HUES6 (cell line): ENCODE measurements at regions not wholly inside any gene's neighbourhood (a gene's known extent, or its start where the extent isn't known, plus 50 kb on each side); places are given as distances from the start of the nearest gene placed in this dataset.

ENCODE experiments used
- H3K27ac ChIP-seq: 2 replicates; pipeline ENCODE4 v1.7.0; 2013; ENCODE audit warnings: low read depth, mild to moderate bottlenecking, low read length, inconsistent platforms
- H3K27me3 ChIP-seq: 2 replicates; pipeline ENCODE4 v1.6.1; 2013; ENCODE audit warnings: low read length; ENCODE audit not compliant: control insufficient read depth, insufficient read depth
- H3K36me3 ChIP-seq: 2 replicates; pipeline ENCODE4 v1.6.1; 2013; ENCODE audit warnings: low read length; ENCODE audit not compliant: control insufficient read depth, insufficient read depth
- H3K4me1 ChIP-seq: 2 replicates; pipeline ENCODE4 v1.6.1; 2013; ENCODE audit warnings: low read length; ENCODE audit not compliant: control insufficient read depth, insufficient read depth
- H3K4me3 ChIP-seq: 2 replicates; pipeline ENCODE4 v1.5.1; 2013; ENCODE audit warnings: low read depth, low read length
- H3K9ac ChIP-seq: one replicate; pipeline ENCODE4 v1.6.1; 2013; ENCODE audit warnings: mild to moderate bottlenecking, low read length
- H3K9me3 ChIP-seq: 2 replicates; pipeline ENCODE4 v1.6.1; 2013; ENCODE audit warnings: low read depth, low read length; ENCODE audit not compliant: control insufficient read depth, insufficient read depth

- no peaks in the 10 kb centered on the region for H3K9me3 ChIP-seq
- H3K36me3 ChIP-seq: no peaks in the 10 kb centered on the region
- H3K27ac ChIP-seq: no peak overlapping the region
- H3K4me3 ChIP-seq: no peak overlapping the region
- H3K4me1 ChIP-seq: no peaks in the 10 kb centered on the region; the same call in 1 of the 2 replicates
- H3K27me3 ChIP-seq: no peaks in the 10 kb centered on the region
- no peak overlapping the region for H3K9ac ChIP-seq
These were observed 463.9 kb downstream of the MFSD1 start for GRCh38 chr3:159265705-159266104.

- Histone ChIP-seq H3K27me3 (no peaks in the 10 kb centered on the region), H3K9me3 (no peaks in the 10 kb centered on the region), H3K4me3 (no peak overlapping the region), H3K4me1 (no peaks in the 10 kb centered on the region; the same call in 1 of the 2 replicates), H3K36me3 (no peaks in the 10 kb centered on the region), H3K27ac (no peak overlapping the region), H3K9ac (no peak overlapping the region)
These were observed 464.9 kb downstream of the MFSD1 start for GRCh38 chr3:159266779-159267178.

- H3K9me3 ChIP-seq: no peaks in the 10 kb centered on the region
- H3K27me3 ChIP-seq: peaks cover 8% of the 10 kb centered on the region; the same call in 1 of the 2 replicates
- H3K36me3 ChIP-seq: no peaks in the 10 kb centered on the region
- H3K4me1 ChIP-seq: no peaks in the 10 kb centered on the region
- no peak overlapping the region for H3K9ac ChIP-seq
- H3K4me3 ChIP-seq: no peak overlapping the region
- H3K27ac ChIP-seq: no peak overlapping the region
These were observed 470.1 kb downstream of the MFSD1 start for GRCh38 chr3:159271799-159272512.

GRCh38 chr3:159273070-159273469 lies 471.2 kb downstream of the MFSD1 start:
- H3K9ac ChIP-seq: no peak overlapping the region
- no peak overlapping the region for H3K4me3 ChIP-seq
- peaks cover 9% of the 10 kb centered on the region; the same call in 1 of the 2 replicates for H3K27me3 ChIP-seq
- no peaks in the 10 kb centered on the region for H3K36me3 ChIP-seq
- no peaks in the 10 kb centered on the region for H3K4me1 ChIP-seq
- no peak overlapping the region for H3K27ac ChIP-seq
- no peaks in the 10 kb centered on the region for H3K9me3 ChIP-seq

- H3K9ac ChIP-seq: no peak overlapping the region
- no peaks in the 10 kb centered on the region for H3K4me1 ChIP-seq
- H3K9me3 ChIP-seq: no peaks in the 10 kb centered on the region
- H3K4me3 ChIP-seq: no peak overlapping the region
- H3K27ac ChIP-seq: no peak overlapping the region
- H3K36me3 ChIP-seq: no peaks in the 10 kb centered on the region
- H3K27me3 ChIP-seq: peaks cover 9% of the 10 kb centered on the region; the same call in 1 of the 2 replicates
These were observed 471.8 kb downstream of the MFSD1 start for GRCh38 chr3:159273608-159274007.

- H3K9ac ChIP-seq: no peak overlapping the region
- no peak overlapping the region for H3K27ac ChIP-seq
- no peak overlapping the region for H3K4me3 ChIP-seq
- no peaks in the 10 kb centered on the region for H3K36me3 ChIP-seq
- peaks cover 9% of the 10 kb centered on the region; the same call in 1 of the 2 replicates for H3K27me3 ChIP-seq
- H3K4me1 ChIP-seq: no peaks in the 10 kb centered on the region
- H3K9me3 ChIP-seq: no peaks in the 10 kb centered on the region
These were observed 473.9 kb downstream of the MFSD1 start for GRCh38 chr3:159275741-159276140.

GRCh38 chr3:159277814-159278213 lies 476.0 kb downstream of the MFSD1 start:
- no peaks in the 10 kb centered on the region for H3K9me3 ChIP-seq
- H3K9ac ChIP-seq: no peak overlapping the region
- no peaks in the 10 kb centered on the region for H3K36me3 ChIP-seq
- no peak overlapping the region for H3K27ac ChIP-seq
- no peaks in the 10 kb centered on the region for H3K4me1 ChIP-seq
- H3K27me3 ChIP-seq: peaks cover 9% of the 10 kb centered on the region; the same call in 1 of the 2 replicates
- H3K4me3 ChIP-seq: no peak overlapping the region

GRCh38 chr3:159280386-159281191 lies 478.7 kb downstream of the MFSD1 start:
- no peak overlapping the region for H3K4me3 ChIP-seq
- H3K9me3 ChIP-seq: no peaks in the 10 kb centered on the region
- peaks cover 9% of the 10 kb centered on the region; the same call in 1 of the 2 replicates for H3K27me3 ChIP-seq
- no peak overlapping the region for H3K27ac ChIP-seq
- H3K4me1 ChIP-seq: no peaks in the 10 kb centered on the region
- H3K9ac ChIP-seq: no peak overlapping the region
- H3K36me3 ChIP-seq: no peaks in the 10 kb centered on the region

- Histone ChIP-seq H3K4me1 (no peaks in the 10 kb centered on the region), H3K9me3 (no peaks in the 10 kb centered on the region), H3K27ac (no peak overlapping the region), H3K27me3 (no peaks in the 10 kb centered on the region; the same call in 1 of the 2 replicates), H3K9ac (no peak overlapping the region), H3K36me3 (no peaks in the 10 kb centered on the region), H3K4me3 (no peak overlapping the region)
These were observed 491.6 kb downstream of the MFSD1 start for GRCh38 chr3:159293493-159293892.

GRCh38 chr3:159301961-159302360 lies 500.1 kb downstream of the MFSD1 start:
- no peaks in the 10 kb centered on the region for H3K36me3 ChIP-seq
- H3K9me3 ChIP-seq: no peaks in the 10 kb centered on the region
- H3K27ac ChIP-seq: no peak overlapping the region
- no peak overlapping the region for H3K4me3 ChIP-seq
- no peaks in the 10 kb centered on the region; the same call in 1 of the 2 replicates for H3K27me3 ChIP-seq
- H3K4me1 ChIP-seq: no peaks in the 10 kb centered on the region
- no peak overlapping the region for H3K9ac ChIP-seq

GRCh38 chr3:159305017-159305416 lies 503.2 kb downstream of the MFSD1 start:
- Histone ChIP-seq H3K27ac (no peak overlapping the region), H3K27me3 (no peaks in the 10 kb centered on the region; the same call in 1 of the 2 replicates), H3K4me1 (no peaks in the 10 kb centered on the region), H3K9me3 (no peaks in the 10 kb centered on the region), H3K9ac (no peak overlapping the region), H3K36me3 (no peaks in the 10 kb centered on the region), H3K4me3 (no peak overlapping the region)
